H1 (cell line): ENCODE measurements at regions not wholly inside any gene's neighbourhood (a gene's known extent, or its start where the extent isn't known, plus 50 kb on each side); places are given as distances from the start of the nearest gene placed in this dataset.

Source experiments
- CTCF ChIA-PET: fragments of 300-600 bp; sonication (Branson Sonifier 250); formaldehyde crosslinking; loops from one replicate; lab custom pipeline; 2021; ENCODE audit not compliant: partially characterized antibody; lab: Charles Lee
- POLR2A ChIA-PET: fragments of 300-600 bp; sonication (Branson Sonifier 250); formaldehyde crosslinking; loops from one replicate; lab custom pipeline; 2021; ENCODE audit warnings: inconsistent platforms; ENCODE audit not compliant: partially characterized antibody; lab: Charles Lee
- DNase-seq, 2 experiments: peaks; one replicate each; pipeline versions ENCODE4 v3.0.0 to v3.0.0-alpha.2; 2010 to 2022; ENCODE audit warnings: low spot score in 2 of 2, low read depth in 1 of 2, mixed read lengths in 1 of 2
- FAIRE-seq: peaks from 2 replicates; lab custom pipeline; 2011; peaks lifted over from hg19 to GRCh38; lab: Jason Lieb, UNC
- H2AFZ ChIP-seq: 2 replicates; pipeline ENCODE4 v1.8.1; 2012; ENCODE audit warnings: low read length, inconsistent platforms
- H2AK5ac ChIP-seq: 2 replicates; pipeline ENCODE4 v1.6.1; 2013; ENCODE audit warnings: low read depth, low read length
- H2BK120ac ChIP-seq: replicated peaks from 2 replicates; pipeline ENCODE3; 2013; ENCODE audit warnings: low read depth, low read length, inconsistent platforms
- H2BK12ac ChIP-seq: 2 replicates; pipeline ENCODE4 v1.6.1; 2013; ENCODE audit warnings: low read depth, low read length
- H2BK15ac ChIP-seq: 2 replicates; pipeline ENCODE4 v1.6.1; 2013; ENCODE audit warnings: low read length
- H2BK20ac ChIP-seq: 2 replicates; pipeline ENCODE4 v1.6.1; 2013; ENCODE audit warnings: low read length
- H2BK5ac ChIP-seq: 2 replicates; pipeline ENCODE4 v1.6.1; 2013; ENCODE audit warnings: low read depth, low read length
- H3K14ac ChIP-seq: 2 replicates; pipeline ENCODE4 v1.6.1; 2013; ENCODE audit warnings: inconsistent platforms; ENCODE audit not compliant: insufficient read length
- H3K18ac ChIP-seq: 2 replicates; pipeline ENCODE4 v1.6.1; 2013; ENCODE audit warnings: low read length; ENCODE audit errors: extremely low read depth
- H3K23ac ChIP-seq: 2 replicates; pipeline ENCODE4 v1.6.1; 2013; ENCODE audit warnings: inconsistent platforms; ENCODE audit not compliant: insufficient read length
- H3K23me2 ChIP-seq: 2 replicates; pipeline ENCODE4 v1.6.1; 2013; ENCODE audit warnings: low read depth, low read length
- H3K27ac ChIP-seq: 2 replicates; pipeline ENCODE4 v1.6.1; 2011; ENCODE audit warnings: low read depth, low read length, inconsistent platforms
- H3K27me3 ChIP-seq, 4 experiments: replicated peaks in 1 of 4; 1 replicate in 1 of 4; 2 replicates in 3 of 4; pipeline versions ENCODE4 v1.6.1 to v1.8.1; 2011 to 2013; ENCODE audit warnings: low read length in 3 of 4, mild to moderate bottlenecking in 3 of 4, inconsistent platforms in 2 of 4, mixed read lengths in 2 of 4, moderate library complexity in 1 of 4; ENCODE audit not compliant: control insufficient read depth in 3 of 4, insufficient read depth in 3 of 4; ENCODE audit errors: extremely low read depth in 1 of 4
- H3K36me3 ChIP-seq, 4 experiments: 2 replicates each; pipeline versions ENCODE4 v1.6.1 to v1.8.1; 2011 to 2013; ENCODE audit warnings: mild to moderate bottlenecking in 4 of 4, low read length in 3 of 4, moderate library complexity in 2 of 4, control low read depth in 1 of 4, inconsistent platforms in 1 of 4; ENCODE audit not compliant: insufficient read depth in 4 of 4, control insufficient read depth in 2 of 4
- H3K4ac ChIP-seq: replicated peaks from 2 replicates; pipeline ENCODE3; 2013; ENCODE audit warnings: low read length, low read depth, mixed read lengths, inconsistent platforms; ENCODE audit not compliant: insufficient read length
- H3K4me1 ChIP-seq, 4 experiments: replicated peaks in 1 of 4; 1 replicate in 1 of 4; 2 replicates in 3 of 4; pipeline versions ENCODE4 v1.6.1 to v1.8.1; 2011 to 2013; ENCODE audit warnings: low read length in 3 of 4, inconsistent platforms in 2 of 4, mixed read lengths in 1 of 4; ENCODE audit not compliant: insufficient read depth in 4 of 4, control insufficient read depth in 3 of 4
- H3K4me2 ChIP-seq, 2 experiments: 2 replicates each; pipeline versions ENCODE4 v1.6.1 to v1.8.1; 2011 to 2013; ENCODE audit warnings: low read depth in 2 of 2, low read length in 2 of 2, control low read depth in 1 of 2, inconsistent platforms in 1 of 2, mild to moderate bottlenecking in 1 of 2; ENCODE audit not compliant: insufficient read depth in 1 of 2
- H3K4me3 ChIP-seq, 4 experiments: fragments of 200-600, 300-600 bp in 1 of 4; sonication (generic), shearing (Covaris generic), sonication (Bioruptor Twin) in 1 of 4; 2 replicates each; pipeline versions ENCODE4 v1.5.1 to v1.8.1; 2011 to 2016; ENCODE audit warnings: low read length in 4 of 4, low read depth in 3 of 4, control low read depth in 2 of 4, inconsistent platforms in 2 of 4, mild to moderate bottlenecking in 2 of 4, mixed read lengths in 1 of 4, moderate library complexity in 1 of 4; ENCODE audit not compliant: insufficient read depth in 2 of 4; ENCODE audit errors: extremely low read depth in 1 of 4
- H3K56ac ChIP-seq: replicated peaks from 2 replicates; pipeline ENCODE3; 2013; ENCODE audit warnings: low read depth, mild to moderate bottlenecking, mixed read lengths, low read length, inconsistent platforms; ENCODE audit not compliant: insufficient read length
- H3K79me1 ChIP-seq: 2 replicates; pipeline ENCODE4 v1.6.1; 2013; ENCODE audit warnings: low read depth, low read length, control low read depth
- H3K79me2 ChIP-seq, 2 experiments: 2 replicates each; pipeline versions ENCODE4 v1.6.1 to v1.8.1; 2012 to 2013; ENCODE audit warnings: low read length in 2 of 2, mild to moderate bottlenecking in 2 of 2, inconsistent platforms in 1 of 2; ENCODE audit not compliant: insufficient read depth in 2 of 2, control insufficient read depth in 1 of 2
- H3K9ac ChIP-seq, 4 experiments: replicated peaks in 1 of 4; 1 replicate in 1 of 4; 2 replicates in 3 of 4; pipeline versions ENCODE4 v1.6.1 to v1.8.1; 2011 to 2013; ENCODE audit warnings: low read depth in 3 of 4, low read length in 3 of 4, control low read depth in 2 of 4, mild to moderate bottlenecking in 2 of 4, moderate library complexity in 2 of 4, inconsistent platforms in 1 of 4; ENCODE audit errors: extremely low read depth in 1 of 4
- H3K9me3 ChIP-seq, 2 experiments: 2 replicates each; pipeline versions ENCODE4 v1.6.1 to v1.8.1; 2012 to 2013; ENCODE audit warnings: mild to moderate bottlenecking in 2 of 2, moderate library complexity in 2 of 2, control low read depth in 1 of 2, inconsistent platforms in 1 of 2, low read depth in 1 of 2, low read length in 1 of 2, mixed read lengths in 1 of 2; ENCODE audit not compliant: insufficient read depth in 2 of 2
- H4K20me1 ChIP-seq, 2 experiments: replicated peaks in 1 of 2; 2 replicates each; pipeline versions ENCODE3 to v1.8.1; 2011 to 2013; ENCODE audit warnings: inconsistent platforms in 2 of 2, low read length in 2 of 2, mild to moderate bottlenecking in 1 of 2; ENCODE audit not compliant: insufficient read depth in 2 of 2, control insufficient read depth in 1 of 2
- H4K5ac ChIP-seq: 2 replicates; pipeline ENCODE4 v1.6.1; 2013; ENCODE audit warnings: low read length, low read depth, mixed read lengths, inconsistent platforms; ENCODE audit not compliant: insufficient read length
- H4K8ac ChIP-seq: 2 replicates; pipeline ENCODE4 v1.8.0; 2013; ENCODE audit warnings: mild to moderate bottlenecking, moderate library complexity, low read length, inconsistent platforms; ENCODE audit not compliant: insufficient read depth; ENCODE audit errors: extremely low read depth
- H4K91ac ChIP-seq: replicated peaks from 2 replicates; pipeline ENCODE3; 2013; ENCODE audit warnings: low read length, mixed read lengths, inconsistent platforms; ENCODE audit not compliant: insufficient read length
- ASH2L ChIP-seq: fragments of 200-600, 300-600 bp; sonication (generic); IDR thresholded peaks from one replicate; pipeline ENCODE4 v1.7.1; 2017; ENCODE audit warnings: low read length
- CHD1 ChIP-seq: IDR thresholded peaks from 2 replicates; pipeline ENCODE4 v1.6.1; 2012; ENCODE audit warnings: low read depth, low read length, improper control_type of control experiment
- EGR1 ChIP-seq: IDR thresholded peaks from 2 replicates; pipeline ENCODE4 v1.6.1; 2011; ENCODE audit warnings: low read depth, low read length, borderline replicate concordance
- JUND ChIP-seq: IDR thresholded peaks from 2 replicates; pipeline ENCODE4 v1.6.1; 2011; ENCODE audit warnings: mild to moderate bottlenecking, improper control_type of control experiment, low read length
- KDM5A ChIP-seq: fragments of 200-600 bp; IDR thresholded peaks from 2 replicates; pipeline ENCODE4 v1.7.1; 2012; ENCODE audit warnings: mild to moderate bottlenecking, low read length, inconsistent platforms, mixed read lengths
- RBBP5 ChIP-seq: IDR thresholded peaks from 2 replicates; pipeline ENCODE4 v1.7.1; 2012; ENCODE audit warnings: low read depth, mild to moderate bottlenecking, inconsistent platforms, low read length, moderate library complexity, borderline replicate concordance
- RNF2 ChIP-seq: fragments of 200-900, 300-1000 bp; sonication (generic); IDR thresholded peaks from 2 replicates; pipeline ENCODE4 v1.7.1; 2016; ENCODE audit warnings: borderline replicate concordance, low read depth, mild to moderate bottlenecking, antibody characterized with exemption, low read length; ENCODE audit not compliant: poor library complexity, severe bottlenecking; ENCODE audit errors: missing control alignments
- YY1 ChIP-seq: IDR thresholded peaks from 2 replicates; pipeline ENCODE4 v1.6.1; 2011; ENCODE audit warnings: low read depth, mild to moderate bottlenecking, low read length
- WGBS, 2 experiments: shearing (Covaris generic) in 1 of 2; methylation state at CpG; one replicate each; pipeline versions ENCODE4 v1.1.6 to v1.1.7; 2013 to 2015; ENCODE audit warnings: low lambda C conversion rate in 2 of 2, mixed read lengths in 2 of 2, inconsistent platforms in 1 of 2, low coverage in 1 of 2, missing lambda C conversion rate in 1 of 2; ENCODE audit not compliant: insufficient replicate concordance in 2 of 2, insufficient coverage in 1 of 2, insufficient read length in 1 of 2; ENCODE audit errors: extremely low coverage in 1 of 2, missing lambda C conversion rate in 1 of 2; 5-methylcytosine and 5-hydroxymethylcytosine counted together

DNA sequence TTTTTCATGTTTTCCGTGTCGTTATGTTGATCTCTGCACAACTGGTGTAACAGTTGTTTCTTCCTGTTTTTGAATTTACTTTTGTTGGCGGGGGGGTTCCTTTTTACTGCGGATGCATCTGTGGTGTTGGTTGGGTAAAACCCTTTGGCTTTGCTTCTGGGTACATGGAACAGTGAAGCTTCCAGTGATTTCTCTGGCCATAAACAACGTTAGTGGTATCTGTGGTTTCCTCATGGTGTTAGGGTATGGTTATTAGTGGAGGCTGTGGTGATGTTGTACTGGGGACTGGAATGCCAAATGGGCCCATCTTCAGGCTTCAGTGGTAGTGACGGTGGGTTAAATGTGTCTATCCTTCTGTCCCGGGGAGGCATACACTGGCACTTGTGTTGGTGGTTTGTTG is 285.4 kb upstream of the ZNF804A start:
- 87% methylated on average over 7 of the region's 7 CpGs; no CpG with 5 or more reads in 1 of the 2 experiments for WGBS, 2 experiments

More for the DNA sequence above, 285.4 kb upstream of the ZNF804A start:
- CTCF ChIA-PET: no interaction called here
- no peak overlapping the region for H2BK20ac ChIP-seq
- no peak overlapping the region for H3K56ac ChIP-seq
- no peaks in the 10 kb centered on the region for H3K79me2 ChIP-seq
- H4K91ac ChIP-seq: no peak overlapping the region
- no peak overlapping the region for H3K18ac ChIP-seq
- no peak overlapping the region for H3K14ac ChIP-seq
- no peak overlapping the region for H3K4me2 ChIP-seq
- H3K27me3 ChIP-seq: no peaks in the 10 kb centered on the region
- no peak overlapping the region for H2BK12ac ChIP-seq
- H2AK5ac ChIP-seq: no peak overlapping the region
- TF ChIP-seq KDM5A (no peak), YY1 (no peak), JUND (no peak), RBBP5 (no peak), RNF2 (no peak), EGR1 (no peak), CHD1 (no peak), ASH2L (no peak)
- TF ChIP-seq, all 59 proteins: peak for 0
- no peaks in the 10 kb centered on the region for H3K4me1 ChIP-seq
- no peak overlapping the region for H2BK15ac ChIP-seq
- H3K79me1 ChIP-seq: no peaks in the 10 kb centered on the region
- H3K36me3 ChIP-seq: no peaks in the 10 kb centered on the region
- 0 out of 2 replicates have a peak overlapping the region, but pooled peaks have one; percentile 62 for H2AFZ ChIP-seq
- no peak overlapping the region; a peak in 1 of 7 replicates for H3K9ac ChIP-seq
- FAIRE-seq (no peak), DNase-seq (no peak)
- H3K4me3 ChIP-seq: no peak overlapping the region
- no peak overlapping the region; the same call in 1 of the 2 replicates for H3K27ac ChIP-seq
- H3K4ac ChIP-seq: no peak overlapping the region
- H4K20me1 ChIP-seq: no peaks in the 10 kb centered on the region
- no peak overlapping the region for H4K5ac ChIP-seq
- H2BK5ac ChIP-seq: no peak overlapping the region
- H3K23me2 ChIP-seq: no peaks in the 10 kb centered on the region
- POLR2A ChIA-PET: no interaction called here
- no peaks in the 10 kb centered on the region for H3K9me3 ChIP-seq
- H2BK120ac ChIP-seq: no peak overlapping the region
- no peak overlapping the region for H3K23ac ChIP-seq
- H4K8ac ChIP-seq: no peak overlapping the region
